ENCODE measurements at regions not wholly inside any gene's neighbourhood (a gene's known extent, or its start where the extent isn't known, plus 50 kb on each side); places are given as distances from the start of the nearest gene placed in this dataset.
A peak's percentile ranks its signal among the peaks of the same experiment; 100 is the strongest.

DNA sequence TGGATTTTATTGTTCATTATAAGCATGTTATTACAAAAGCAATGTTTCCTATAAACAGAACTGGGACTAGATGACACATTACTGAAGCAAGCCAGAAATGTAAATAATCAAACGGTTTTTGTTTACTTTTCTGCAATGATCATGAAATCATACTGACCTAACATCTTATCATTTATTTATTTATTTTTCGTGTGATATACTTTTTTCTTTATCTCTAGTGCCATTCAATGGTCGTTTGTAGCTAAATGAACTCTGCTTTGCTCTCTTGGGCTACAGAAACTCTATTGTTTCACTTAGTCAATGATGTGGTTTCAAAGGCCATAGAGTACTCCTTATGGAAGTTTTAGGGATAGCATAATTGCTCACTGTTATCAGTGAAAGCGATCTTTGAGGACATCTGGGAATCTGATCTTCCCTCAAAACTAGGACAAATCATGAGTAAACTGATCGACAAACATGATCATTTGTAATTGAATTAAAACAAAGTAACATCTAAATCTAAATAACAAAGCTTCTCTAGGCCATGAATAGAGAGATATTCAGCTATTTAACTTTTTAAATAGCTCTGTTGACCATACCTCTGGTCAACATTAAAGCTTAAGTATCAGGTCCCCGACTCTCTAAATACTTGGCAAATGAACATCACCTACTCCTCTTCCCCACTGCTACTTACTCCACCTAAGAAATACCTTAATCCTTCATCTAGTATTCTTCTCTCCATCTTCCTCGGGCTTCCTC lies 933.4 kb downstream of the TFAP2A start:
- no peak overlapping the region for H3K4me3 ChIP-seq (ENCODE audit: low read depth, low read length)
- H3K9me3 ChIP-seq (ENCODE audit: control insufficient read depth, insufficient read depth, low read length) = no peaks in the 10 kb centered on the region
- H3K27ac ChIP-seq (ENCODE audit: low read depth, low read length) = peak overlapping the region; percentile 34
- POLR2A ChIA-PET = interaction anchor here (1.0 to 1.8 kb wide), 3 partner anchors 39 to 166 kb away, joined by 3 to 10 read pairs (median 3); no protein-coding TSS in a partner anchor
- CTCF ChIA-PET = interaction anchor here (0.9 to 1.2 kb wide), 3 partner anchors 8 to 504 kb away, joined by 3 to 6 read pairs (median 3); no protein-coding TSS in a partner anchor
- DNase-seq (ENCODE audit: low read depth, low spot score) = no peak
- TF ChIP-seq, protein P1, sequence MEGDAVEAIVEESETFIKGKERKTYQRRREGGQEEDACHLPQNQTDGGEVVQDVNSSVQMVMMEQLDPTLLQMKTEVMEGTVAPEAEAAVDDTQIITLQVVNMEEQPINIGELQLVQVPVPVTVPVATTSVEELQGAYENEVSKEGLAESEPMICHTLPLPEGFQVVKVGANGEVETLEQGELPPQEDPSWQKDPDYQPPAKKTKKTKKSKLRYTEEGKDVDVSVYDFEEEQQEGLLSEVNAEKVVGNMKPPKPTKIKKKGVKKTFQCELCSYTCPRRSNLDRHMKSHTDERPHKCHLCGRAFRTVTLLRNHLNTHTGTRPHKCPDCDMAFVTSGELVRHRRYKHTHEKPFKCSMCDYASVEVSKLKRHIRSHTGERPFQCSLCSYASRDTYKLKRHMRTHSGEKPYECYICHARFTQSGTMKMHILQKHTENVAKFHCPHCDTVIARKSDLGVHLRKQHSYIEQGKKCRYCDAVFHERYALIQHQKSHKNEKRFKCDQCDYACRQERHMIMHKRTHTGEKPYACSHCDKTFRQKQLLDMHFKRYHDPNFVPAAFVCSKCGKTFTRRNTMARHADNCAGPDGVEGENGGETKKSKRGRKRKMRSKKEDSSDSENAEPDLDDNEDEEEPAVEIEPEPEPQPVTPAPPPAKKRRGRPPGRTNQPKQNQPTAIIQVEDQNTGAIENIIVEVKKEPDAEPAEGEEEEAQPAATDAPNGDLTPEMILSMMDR (IDR thresholded peaks at IDR 0.05; ENCODE audit: low read depth, low read length) = no peak
- H3K27me3 ChIP-seq (ENCODE audit: control insufficient read depth, insufficient read depth, low read length) = no peaks in the 10 kb centered on the region

DNA sequence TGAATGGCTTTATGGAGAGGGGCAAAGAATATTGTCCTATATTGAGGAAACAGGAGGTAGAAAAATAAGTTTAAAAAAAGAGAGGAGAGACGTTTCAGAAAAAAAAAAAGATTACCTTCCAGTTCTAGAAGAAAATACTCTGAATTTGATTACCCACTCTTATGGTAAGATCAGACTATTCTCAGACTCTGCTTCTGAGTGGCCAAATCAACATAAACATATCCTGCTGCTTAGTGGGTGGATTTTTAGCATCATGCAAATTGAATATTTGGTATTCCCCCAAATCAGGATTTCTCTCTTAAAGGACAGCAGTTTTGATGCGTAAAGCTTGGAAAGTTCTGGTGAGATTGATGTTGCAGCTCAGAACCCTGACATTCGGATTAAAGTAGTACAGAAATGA lies 946.6 kb downstream of the TFAP2A start:
- Histone ChIP-seq H3K9me3 (ENCODE audit: control insufficient read depth, insufficient read depth, low read length) (no peaks in the 10 kb centered on the region), H3K27me3 (ENCODE audit: control insufficient read depth, insufficient read depth, low read length) (no peaks in the 10 kb centered on the region), H3K4me3 (ENCODE audit: low read depth, low read length) (no peak overlapping the region), H3K27ac (ENCODE audit: low read depth, low read length) (no peak overlapping the region)
- POLR2A ChIA-PET = no interaction called here
- no peak for DNase-seq (ENCODE audit: low read depth, low spot score)
- TF ChIP-seq, protein P1 (IDR thresholded peaks at IDR 0.05; ENCODE audit: low read depth, low read length) = no peak
- CTCF ChIA-PET = no interaction called here

DNA sequence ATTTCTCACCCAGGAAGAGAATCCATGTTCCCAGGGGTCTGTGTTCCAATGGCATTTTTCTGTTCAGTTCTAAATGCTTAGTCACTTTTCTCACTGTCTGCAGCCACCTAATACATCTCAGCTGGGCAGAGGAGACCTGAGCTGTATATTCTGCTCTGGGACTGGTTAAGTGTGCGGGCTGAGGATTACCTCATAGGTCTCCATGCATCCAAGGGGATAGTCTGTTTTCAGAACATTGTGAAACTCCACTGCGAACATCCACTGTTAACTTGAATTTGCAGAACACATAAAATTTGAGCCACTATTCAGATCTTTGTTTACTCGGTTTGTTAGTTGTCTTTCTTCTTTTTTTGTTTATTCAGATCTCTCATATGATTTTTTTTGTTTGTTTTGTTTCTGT lies 947.1 kb downstream of the TFAP2A start:
- no peak for DNase-seq (ENCODE audit: low read depth, low spot score)
- POLR2A ChIA-PET = no interaction called here
- CTCF ChIA-PET = no interaction called here
- TF ChIP-seq, protein P1 (IDR thresholded peaks at IDR 0.05; ENCODE audit: low read depth, low read length) = no peak
- Histone ChIP-seq H3K27ac (ENCODE audit: low read depth, low read length) (no peak overlapping the region), H3K27me3 (ENCODE audit: control insufficient read depth, insufficient read depth, low read length) (no peaks in the 10 kb centered on the region), H3K9me3 (ENCODE audit: control insufficient read depth, insufficient read depth, low read length) (no peaks in the 10 kb centered on the region), H3K4me3 (ENCODE audit: low read depth, low read length) (no peak overlapping the region)

DNA sequence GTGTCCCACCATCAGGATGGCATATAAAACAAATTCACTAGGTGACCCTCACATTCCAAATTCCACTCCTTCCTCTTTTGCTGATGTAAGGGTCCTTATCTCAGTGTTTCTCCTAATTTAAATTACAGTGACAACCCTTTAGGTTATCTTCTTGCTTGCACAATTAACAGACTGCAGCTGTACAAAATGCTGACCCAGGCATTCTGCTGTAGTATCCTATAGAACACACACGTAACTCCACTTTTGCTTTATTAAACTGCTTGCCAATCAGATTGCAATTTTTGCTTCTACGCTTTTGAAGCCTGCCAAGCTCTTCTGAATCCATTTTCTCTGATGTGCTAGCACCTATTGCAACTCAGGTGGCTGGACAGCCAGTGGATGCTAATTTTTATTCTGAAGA lies 950.3 kb downstream of the TFAP2A start:
- no peak overlapping the region for H3K4me3 ChIP-seq (ENCODE audit: low read depth, low read length)
- CTCF ChIA-PET = no interaction called here
- no peaks in the 10 kb centered on the region for H3K9me3 ChIP-seq (ENCODE audit: control insufficient read depth, insufficient read depth, low read length)
- POLR2A ChIA-PET = no interaction called here
- no peaks in the 10 kb centered on the region for H3K27me3 ChIP-seq (ENCODE audit: control insufficient read depth, insufficient read depth, low read length)
- TF ChIP-seq, protein P1 (IDR thresholded peaks at IDR 0.05; ENCODE audit: low read depth, low read length) = no peak
- no peak for DNase-seq (ENCODE audit: low read depth, low spot score)
- H3K27ac ChIP-seq (ENCODE audit: low read depth, low read length) = no peak overlapping the region

DNA sequence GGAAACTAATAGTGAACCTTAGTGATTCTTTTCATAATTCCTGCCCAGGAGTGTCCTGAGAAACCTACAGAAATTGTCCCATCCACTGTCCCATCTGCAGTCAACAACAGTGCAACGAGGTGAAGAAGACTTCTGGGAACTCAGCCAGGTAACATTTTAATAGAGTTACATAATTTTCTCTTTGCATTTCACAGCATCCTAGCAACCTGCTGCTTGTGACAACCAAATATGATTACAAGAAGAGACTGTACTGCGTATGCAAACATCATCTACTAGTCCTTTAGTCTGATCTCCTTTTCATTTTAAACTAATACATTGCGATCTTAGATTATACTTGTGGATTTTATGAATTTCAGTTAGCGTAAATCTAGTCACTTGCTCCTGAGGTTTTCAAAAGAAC lies 951.6 kb downstream of the TFAP2A start:
- DNase-seq (ENCODE audit: low read depth, low spot score) = no peak
- Histone ChIP-seq H3K4me3 (ENCODE audit: low read depth, low read length) (no peak overlapping the region), H3K9me3 (ENCODE audit: control insufficient read depth, insufficient read depth, low read length) (no peaks in the 10 kb centered on the region), H3K27ac (ENCODE audit: low read depth, low read length) (no peak overlapping the region), H3K27me3 (ENCODE audit: control insufficient read depth, insufficient read depth, low read length) (no peaks in the 10 kb centered on the region)
- ChIA-PET CTCF (interaction anchor here (0.6 kb wide), 1 partner anchor 101 kb away, joined by 5 read pairs; no protein-coding TSS in a partner anchor), POLR2A (no interaction called here)
- TF ChIP-seq, protein P1 (IDR thresholded peaks at IDR 0.05; ENCODE audit: low read depth, low read length) = no peak
